Muscle layer of colon (tissue), 2 donors: ENCODE measurements at regions not wholly inside any gene's neighbourhood (a gene's known extent, or its start where the extent isn't known, plus 50 kb on each side); places are given as distances from the start of the nearest gene placed in this dataset.

Experiments
- H3K27ac ChIP-seq: one replicate; pipeline ENCODE4 v1.7.0; 2013; ENCODE audit warnings: low read depth, mild to moderate bottlenecking, low read length, moderate library complexity
- H3K27me3 ChIP-seq, 2 donors: one replicate each; pipeline ENCODE4 v1.7.0; 2013; ENCODE audit warnings: low read length in 2 of 2, mild to moderate bottlenecking in 2 of 2; ENCODE audit not compliant: insufficient read depth in 2 of 2, control insufficient read depth in 1 of 2
- H3K36me3 ChIP-seq: one replicate; pipeline ENCODE4 v1.7.0; 2013; ENCODE audit warnings: mild to moderate bottlenecking, low read length; ENCODE audit not compliant: insufficient read depth
- H3K4me1 ChIP-seq: one replicate; pipeline ENCODE4 v1.7.0; 2013; ENCODE audit warnings: mild to moderate bottlenecking, low read length; ENCODE audit not compliant: insufficient read depth
- H3K4me3 ChIP-seq, 2 donors: one replicate each; pipeline ENCODE4 v1.7.0; 2013; ENCODE audit warnings: low read length in 2 of 2, low read depth in 1 of 2, mild to moderate bottlenecking in 1 of 2, moderate library complexity in 1 of 2
- H3K9ac ChIP-seq: one replicate; pipeline ENCODE4 v1.7.0; 2013; ENCODE audit warnings: low read length
- H3K9me3 ChIP-seq: one replicate; pipeline ENCODE4 v1.7.0; 2013; ENCODE audit warnings: mild to moderate bottlenecking, low read length
- donor health status: abdominal sarcoma.
- donor health status: Adenocarcinoma of cecum.

DNA sequence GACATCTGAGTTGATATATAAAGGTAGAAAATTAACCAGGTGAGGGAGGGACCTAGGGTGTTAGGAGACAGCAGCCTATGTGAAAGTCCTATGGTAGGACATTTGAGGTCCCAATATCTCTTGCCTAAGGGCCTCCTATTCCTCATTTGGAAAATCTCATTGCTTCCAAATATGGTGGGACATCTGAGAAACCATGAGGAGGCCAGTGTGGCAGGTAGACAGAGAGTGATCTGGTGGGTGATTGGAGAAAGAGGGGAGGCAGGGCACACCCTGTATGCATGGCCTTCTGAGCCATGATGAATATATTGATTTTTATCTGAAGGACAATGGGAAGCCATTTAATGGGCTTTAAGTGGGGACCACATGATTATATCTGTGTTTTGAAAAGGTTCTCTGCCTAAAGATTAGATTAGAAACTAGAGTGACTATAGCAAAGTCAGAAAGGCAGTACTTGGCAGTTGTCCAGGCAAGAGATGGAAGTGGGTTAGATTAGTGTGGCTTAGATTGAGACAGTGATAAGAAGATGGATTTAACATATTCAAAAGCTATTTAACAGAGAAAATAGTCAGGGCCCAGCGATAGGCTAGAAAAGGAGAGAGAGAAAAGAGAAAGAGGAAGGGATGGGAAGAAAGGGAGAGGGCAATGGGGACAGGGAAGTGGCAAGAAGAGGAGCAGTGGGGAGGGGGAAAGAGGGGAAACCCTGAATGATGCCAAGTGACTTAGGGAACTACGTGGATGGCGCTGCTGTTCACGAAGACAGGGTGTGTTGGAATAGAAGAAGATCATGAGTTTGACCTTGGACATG lies 237.2 kb upstream of the SRRM4 start:
- Histone ChIP-seq H3K4me1 (no peaks in the 10 kb centered on the region), H3K9me3 (no peaks in the 10 kb centered on the region), H3K27ac (no peak overlapping the region), H3K9ac (no peak overlapping the region), H3K27me3 (no peaks in the 10 kb centered on the region), H3K4me3 (no peak overlapping the region), H3K36me3 (no peaks in the 10 kb centered on the region)

DNA sequence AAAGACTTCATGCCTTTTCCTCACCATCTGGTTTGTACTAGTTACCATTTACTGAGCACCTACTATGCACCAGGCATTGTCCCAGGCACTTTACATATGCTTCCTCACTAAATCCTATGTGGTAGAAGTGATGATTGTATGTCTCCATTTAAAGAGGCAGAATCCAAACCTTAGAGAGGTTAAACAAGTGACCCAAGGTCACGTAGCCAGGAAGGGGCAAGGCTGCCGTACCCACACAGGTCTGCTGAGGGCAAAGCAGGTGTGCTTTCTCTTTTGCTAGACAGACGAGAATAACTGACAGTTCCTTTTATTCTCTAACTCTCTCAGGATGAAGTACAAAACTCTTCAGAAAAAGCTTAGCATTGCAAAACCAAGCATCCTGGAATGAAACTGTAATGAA lies 235.2 kb upstream of the SRRM4 start:
- Histone ChIP-seq H3K9ac (no peak overlapping the region), H3K36me3 (no peaks in the 10 kb centered on the region), H3K27me3 (no peaks in the 10 kb centered on the region), H3K9me3 (no peaks in the 10 kb centered on the region), H3K27ac (no peak overlapping the region), H3K4me3 (no peak overlapping the region), H3K4me1 (no peaks in the 10 kb centered on the region)

DNA sequence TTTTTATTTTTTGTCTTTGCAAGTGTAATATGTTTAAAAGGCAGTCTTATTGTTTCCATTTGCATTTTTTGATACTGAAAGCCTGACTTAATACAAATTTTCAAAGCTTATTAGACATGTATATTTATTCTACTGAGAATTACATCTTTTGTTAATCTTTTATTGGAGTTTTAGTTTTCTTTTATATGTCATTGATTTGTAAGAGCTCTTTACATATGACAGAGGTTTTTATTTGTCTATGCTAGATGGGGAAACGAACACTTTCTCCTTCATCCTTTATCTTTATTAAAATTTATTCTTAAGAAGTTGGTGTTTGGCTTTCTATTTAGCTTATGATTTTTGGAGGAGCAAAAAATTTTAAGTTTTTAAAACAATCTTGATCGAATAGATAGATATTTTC lies 234.4 kb upstream of the SRRM4 start:
- no peaks in the 10 kb centered on the region for H3K27me3 ChIP-seq
- H3K27ac ChIP-seq, result no peak overlapping the region
- no peak overlapping the region for H3K4me3 ChIP-seq
- no peaks in the 10 kb centered on the region for H3K4me1 ChIP-seq
- H3K9ac ChIP-seq, result no peak overlapping the region
- no peaks in the 10 kb centered on the region for H3K9me3 ChIP-seq
- no peaks in the 10 kb centered on the region for H3K36me3 ChIP-seq

DNA sequence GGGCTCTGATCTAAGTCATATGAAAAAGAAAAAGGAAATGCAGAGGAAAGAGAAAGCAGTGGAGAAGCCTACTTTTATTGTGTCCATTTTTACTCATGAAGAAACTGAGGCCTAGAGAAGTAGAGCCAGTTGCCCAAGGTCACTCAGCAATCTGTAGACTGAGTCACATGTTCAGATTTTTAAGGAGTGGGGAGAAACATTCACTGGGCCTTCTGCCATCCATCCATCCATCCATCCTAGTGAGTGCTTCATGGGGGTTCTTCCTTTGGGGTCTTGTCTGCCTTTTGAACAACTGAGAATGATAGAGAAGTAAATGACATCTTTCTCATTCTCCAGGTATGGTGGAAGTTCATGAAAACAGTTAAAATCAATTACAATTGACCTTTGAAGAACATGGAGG lies 233.6 kb upstream of the SRRM4 start:
- Histone ChIP-seq H3K36me3 (no peaks in the 10 kb centered on the region), H3K27ac (no peak overlapping the region), H3K4me3 (no peak overlapping the region), H3K9ac (no peak overlapping the region), H3K4me1 (no peaks in the 10 kb centered on the region), H3K27me3 (no peaks in the 10 kb centered on the region), H3K9me3 (no peaks in the 10 kb centered on the region)

DNA sequence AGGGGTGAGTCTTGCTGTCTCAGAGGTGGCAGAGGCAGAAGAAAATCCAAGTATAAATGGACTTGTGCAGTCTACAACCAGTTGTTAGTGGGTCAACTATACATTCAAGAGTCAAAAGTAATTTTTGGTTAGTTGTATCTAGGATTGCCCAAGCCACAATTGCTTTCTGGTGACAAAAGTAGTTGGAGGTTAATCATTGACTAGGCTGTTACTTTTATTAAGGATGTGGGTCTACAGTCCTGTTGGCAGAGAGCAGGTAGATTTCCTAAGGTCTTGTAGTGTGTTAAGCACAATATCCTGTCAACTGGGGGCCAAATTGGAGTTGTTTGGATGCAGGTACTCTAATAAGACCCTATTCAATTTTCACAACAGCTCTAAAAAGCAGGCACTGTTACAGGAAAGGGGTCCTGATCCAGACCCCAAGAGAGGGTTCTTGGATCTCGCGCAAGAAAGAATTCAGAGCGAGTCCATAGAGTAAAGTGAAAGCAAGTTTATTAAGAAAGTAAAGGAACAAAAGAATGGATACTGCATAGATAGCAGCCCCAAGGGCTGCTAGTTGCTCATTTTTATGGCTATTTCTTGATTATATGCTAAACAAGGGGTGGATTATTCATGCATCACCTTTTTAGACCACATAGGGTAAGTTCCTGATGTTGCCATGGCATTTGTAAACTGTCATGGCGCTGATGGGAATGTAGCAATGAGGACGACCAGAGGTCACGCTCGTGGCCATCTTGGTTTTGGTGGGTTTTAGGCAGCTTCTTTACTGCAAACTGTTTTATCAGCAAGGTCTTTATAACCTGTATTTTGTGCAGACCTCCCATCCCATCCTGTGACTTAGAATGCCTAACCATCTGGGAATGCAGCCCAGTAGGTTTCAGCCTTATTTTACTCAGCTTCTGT lies 232.6 kb upstream of the SRRM4 start:
- Histone ChIP-seq H3K4me1 (no peaks in the 10 kb centered on the region), H3K9me3 (no peaks in the 10 kb centered on the region), H3K27ac (no peak overlapping the region), H3K9ac (no peak overlapping the region), H3K27me3 (no peaks in the 10 kb centered on the region), H3K4me3 (no peak overlapping the region), H3K36me3 (no peaks in the 10 kb centered on the region)

DNA sequence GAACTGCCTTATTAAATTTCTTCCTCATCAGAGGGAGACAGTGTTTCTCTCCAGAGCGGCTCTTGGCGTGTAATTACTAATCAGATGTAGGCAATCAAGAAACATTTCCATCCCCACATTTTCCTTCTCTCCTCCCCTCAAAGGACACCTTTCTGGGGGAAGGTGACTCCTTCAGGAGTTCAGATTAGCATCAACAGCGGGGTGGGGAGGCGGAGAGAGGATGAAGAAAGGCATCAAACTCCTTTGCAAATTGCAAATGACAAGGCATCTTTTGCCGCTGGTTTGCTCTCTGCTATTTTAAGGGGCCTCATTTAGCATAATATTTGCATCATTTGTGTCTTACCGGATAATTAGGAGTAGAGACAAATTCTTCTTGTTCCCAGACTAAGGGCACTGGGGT lies 231.7 kb upstream of the SRRM4 start:
- Histone ChIP-seq H3K4me1 (no peaks in the 10 kb centered on the region), H3K27me3 (no peaks in the 10 kb centered on the region), H3K9me3 (no peaks in the 10 kb centered on the region), H3K9ac (no peak overlapping the region), H3K36me3 (no peaks in the 10 kb centered on the region), H3K4me3 (no peak overlapping the region), H3K27ac (no peak overlapping the region)

DNA sequence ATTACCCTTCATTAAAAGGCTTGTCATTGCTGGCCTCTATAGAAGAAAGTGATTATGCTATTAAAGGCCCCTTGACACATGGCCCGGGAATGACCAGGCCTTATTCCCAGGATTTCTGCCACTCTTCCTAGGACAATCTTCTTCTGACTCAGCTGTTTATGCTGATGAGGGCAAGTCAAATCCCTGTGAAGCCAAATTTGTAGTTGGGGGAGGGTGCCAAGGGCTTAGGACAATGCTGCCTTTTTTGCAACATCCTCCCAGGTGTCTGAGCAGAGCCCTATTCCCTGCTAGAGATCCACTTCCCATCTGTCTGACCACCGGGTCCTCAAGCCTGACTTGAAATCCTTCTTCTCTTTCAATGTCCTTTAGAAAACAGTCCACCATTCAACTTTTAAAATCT lies 230.7 kb upstream of the SRRM4 start:
- no peak overlapping the region for H3K27ac ChIP-seq
- no peak overlapping the region for H3K9ac ChIP-seq
- no peaks in the 10 kb centered on the region for H3K27me3 ChIP-seq
- no peaks in the 10 kb centered on the region for H3K9me3 ChIP-seq
- H3K36me3 ChIP-seq, result no peaks in the 10 kb centered on the region
- no peak overlapping the region for H3K4me3 ChIP-seq
- no peaks in the 10 kb centered on the region for H3K4me1 ChIP-seq

DNA sequence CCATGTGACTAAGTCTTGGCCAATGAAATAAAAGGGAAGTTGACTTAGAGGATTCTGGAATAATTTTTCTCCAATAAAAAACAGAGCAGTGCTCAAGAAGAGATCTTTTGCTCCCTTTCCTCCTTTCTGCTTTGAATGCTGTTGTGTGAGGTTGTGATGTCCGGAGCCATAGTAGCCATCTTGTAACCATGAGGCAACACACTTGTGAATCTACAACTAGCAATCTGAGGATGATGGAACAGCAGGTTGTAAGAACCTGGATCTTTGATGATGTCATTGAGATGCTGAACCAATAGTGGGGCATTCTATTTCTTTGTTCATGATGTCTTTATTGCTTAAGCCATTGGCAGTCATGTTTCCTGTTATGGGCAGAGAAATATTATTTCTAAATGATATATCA lies 230.0 kb upstream of the SRRM4 start:
- no peak overlapping the region for H3K27ac ChIP-seq
- H3K4me1 ChIP-seq, result no peaks in the 10 kb centered on the region
- H3K27me3 ChIP-seq, result no peaks in the 10 kb centered on the region
- no peaks in the 10 kb centered on the region for H3K36me3 ChIP-seq
- H3K9me3 ChIP-seq, result no peaks in the 10 kb centered on the region
- no peak overlapping the region for H3K4me3 ChIP-seq
- H3K9ac ChIP-seq, result no peak overlapping the region

DNA sequence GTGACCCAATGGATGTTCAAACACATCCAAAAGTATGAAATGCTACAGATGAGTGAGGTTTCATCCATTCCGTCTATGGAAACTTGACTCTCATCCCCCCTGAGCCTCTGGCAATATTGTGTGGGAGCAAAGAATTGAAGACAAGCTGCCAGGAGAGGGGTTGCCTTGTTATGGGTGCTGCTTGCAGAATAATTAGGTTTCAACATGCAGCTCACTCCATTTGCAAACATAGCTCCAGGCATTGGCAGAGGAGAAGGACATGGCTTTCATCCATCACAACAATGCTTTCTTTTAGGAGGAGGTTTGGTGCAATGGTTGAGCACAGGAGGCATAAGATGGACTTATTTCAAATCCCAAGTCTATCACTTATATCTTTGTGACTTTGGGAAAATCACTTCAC lies 220.7 kb upstream of the SRRM4 start:
- H3K4me1 ChIP-seq, result peaks cover 5% of the 10 kb centered on the region
- H3K27ac ChIP-seq, result no peak overlapping the region
- no peaks in the 10 kb centered on the region for H3K9me3 ChIP-seq
- no peaks in the 10 kb centered on the region for H3K27me3 ChIP-seq
- no peak overlapping the region for H3K9ac ChIP-seq
- no peak overlapping the region for H3K4me3 ChIP-seq
- no peaks in the 10 kb centered on the region for H3K36me3 ChIP-seq

DNA sequence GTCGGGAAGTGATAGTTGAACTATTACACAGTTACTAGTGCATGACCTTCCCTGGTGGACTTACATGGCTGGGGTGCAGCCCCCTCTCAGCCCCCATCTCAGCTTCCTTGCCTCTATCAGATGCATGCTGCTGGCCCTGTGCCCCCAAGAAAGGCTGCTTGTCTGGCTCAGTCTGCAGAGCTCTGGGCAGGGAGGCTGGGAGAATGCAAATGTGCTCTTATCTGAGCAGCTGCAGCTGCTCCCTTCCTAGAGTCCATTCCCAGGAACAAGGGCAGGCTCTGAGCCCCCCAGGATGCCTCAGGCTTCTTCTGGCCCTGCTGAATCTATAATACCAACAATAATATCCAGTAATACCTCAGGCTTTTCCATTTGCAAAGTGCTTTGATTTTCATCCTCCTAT lies 218.1 kb upstream of the SRRM4 start:
- no peak overlapping the region for H3K27ac ChIP-seq
- H3K9ac ChIP-seq, result no peak overlapping the region
- H3K4me3 ChIP-seq, result no peak overlapping the region
- no peaks in the 10 kb centered on the region for H3K36me3 ChIP-seq
- H3K4me1 ChIP-seq, result peaks cover 5% of the 10 kb centered on the region
- no peaks in the 10 kb centered on the region for H3K27me3 ChIP-seq
- H3K9me3 ChIP-seq, result no peaks in the 10 kb centered on the region

DNA sequence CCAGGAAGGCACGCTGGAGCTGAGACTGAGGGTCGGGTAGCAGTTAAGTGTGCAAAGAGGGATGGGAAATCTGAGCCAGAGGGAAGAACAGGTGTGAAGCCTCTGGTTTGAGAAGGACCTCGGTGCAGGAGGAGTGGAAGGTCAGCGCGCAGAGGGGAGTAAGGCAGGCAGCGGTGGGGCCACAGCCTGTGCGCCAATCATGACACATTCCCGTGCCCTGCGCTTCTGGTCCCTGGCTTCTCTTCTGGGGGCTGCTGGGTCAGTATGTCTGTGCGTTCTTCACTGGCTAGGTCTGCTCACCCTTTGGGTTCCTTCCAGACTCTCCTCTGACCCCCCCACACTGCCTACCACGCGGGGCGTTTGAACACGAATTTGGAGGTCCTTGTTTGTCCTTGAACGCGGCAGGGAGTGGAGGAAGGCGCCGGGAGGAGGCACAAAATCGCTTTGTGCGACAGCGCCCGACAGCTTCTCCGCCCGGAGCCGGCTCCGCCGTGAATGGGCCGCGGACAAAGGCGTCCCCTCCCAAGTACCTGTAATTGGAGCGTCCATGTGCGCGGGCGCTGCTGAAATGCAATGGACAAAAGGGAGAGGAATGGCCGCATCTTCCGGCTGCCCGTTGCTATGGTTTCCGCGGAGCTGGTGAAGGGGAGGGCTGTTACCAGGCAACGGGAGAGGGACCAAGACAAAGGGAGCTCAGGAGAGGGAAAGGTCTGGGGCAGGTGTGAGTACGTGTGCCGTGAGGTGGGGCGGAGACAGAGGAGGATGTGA lies 207.2 kb upstream of the SRRM4 start:
- Histone ChIP-seq H3K27me3 (peaks cover 8% of the 10 kb centered on the region in 2 donors), H3K4me1 (no peaks in the 10 kb centered on the region), H3K9ac (no peak overlapping the region), H3K36me3 (no peaks in the 10 kb centered on the region), H3K4me3 (no peak overlapping the region), H3K9me3 (no peaks in the 10 kb centered on the region), H3K27ac (no peak overlapping the region)
